ENCODE measurements at regions not wholly inside any gene's neighbourhood (a gene's known extent, or its start where the extent isn't known, plus 50 kb on each side); places are given as distances from the start of the nearest gene placed in this dataset.

- Histone ChIP-seq H3K27ac (ENCODE audit: low read depth in 1 of 2, low read length in 2 of 2) (no peak overlapping the region), H3K4me3 (replicated peaks in 1 of 3; ENCODE audit: low read depth in 2 of 3, low read length in 3 of 3) (no peak overlapping the region), H4K20me1 (ENCODE audit: insufficient read depth, low read length) (no peaks in the 10 kb centered on the region), H3K79me2 (ENCODE audit: insufficient read depth, low read length) (no peaks in the 10 kb centered on the region), H3K36me3 (replicated peaks in 1 of 2; ENCODE audit: control insufficient read depth in 1 of 2, insufficient read depth in 2 of 2, low read length in 2 of 2) (no peaks in the 10 kb centered on the region), H2AFZ (ENCODE audit: insufficient read depth, low read depth, low read length, poor library complexity, severe bottlenecking) (no peak overlapping the region), H3K4me1 (ENCODE audit: control insufficient read depth in 1 of 2, insufficient read depth in 2 of 2, low read length in 2 of 2) (no peaks in the 10 kb centered on the region), H3K4me2 (replicated peaks; ENCODE audit: extremely low read depth, low read length, poor library complexity, severe bottlenecking) (no peak overlapping the region), H3K9me3 (replicated peaks in 1 of 2; ENCODE audit: control insufficient read depth in 1 of 2, insufficient read depth in 1 of 2, low read length in 2 of 2) (no peaks in the 10 kb centered on the region), H3K27me3 (ENCODE audit: control insufficient read depth in 2 of 2, insufficient read depth in 2 of 2, low read length in 2 of 2) (no peaks in the 10 kb centered on the region), H3K9ac (ENCODE audit: insufficient read depth, low read length, poor library complexity, severe bottlenecking) (no peak overlapping the region)
- no peaks in the 10 kb centered on the region for H3K36me3 Mint-ChIP-seq
- no CpG with 5 or more reads among the region's 1 CpG for WGBS (ENCODE audit: insufficient coverage)
- no peak overlapping the region for H3K4me3 Mint-ChIP-seq
- no peaks in the 10 kb centered on the region for H3K4me1 Mint-ChIP-seq
- H3K27me3 Mint-ChIP-seq (ENCODE audit: low read depth in 3 of 3) = peaks cover 0 to 3% (median 0%) of the 10 kb centered on the region in 3 donors
- no peak overlapping the region for H3K27ac Mint-ChIP-seq
- H3K9me3 Mint-ChIP-seq = peaks cover 0 to 6% (median 5%) of the 10 kb centered on the region in 7 donors
- TF ChIP-seq CTCF (IDR thresholded peaks at IDR 0.05) = no peak
- intact Hi-C loops (cut with micrococcal nuclease) = no loop called here
- no peak for DNase-seq
Measured at GRCh38 chr15:52912172-52912571, 122.0 kb upstream of the ONECUT1 start.

GRCh38 chr15:52893338-52893737 lies 103.2 kb upstream of the ONECUT1 start:
- Histone ChIP-seq H2AFZ (ENCODE audit: insufficient read depth, low read depth, low read length, poor library complexity, severe bottlenecking) (no peak overlapping the region), H3K4me2 (replicated peaks; ENCODE audit: extremely low read depth, low read length, poor library complexity, severe bottlenecking) (no peak overlapping the region), H3K36me3 (replicated peaks in 1 of 2; ENCODE audit: control insufficient read depth in 1 of 2, insufficient read depth in 2 of 2, low read length in 2 of 2) (no peaks in the 10 kb centered on the region), H3K4me3 (replicated peaks in 1 of 3; ENCODE audit: low read depth in 2 of 3, low read length in 3 of 3) (no peak overlapping the region), H3K27ac (ENCODE audit: low read depth in 1 of 2, low read length in 2 of 2) (no peak overlapping the region), H4K20me1 (ENCODE audit: insufficient read depth, low read length) (no peaks in the 10 kb centered on the region), H3K27me3 (ENCODE audit: control insufficient read depth in 2 of 2, insufficient read depth in 2 of 2, low read length in 2 of 2) (no peaks in the 10 kb centered on the region), H3K79me2 (ENCODE audit: insufficient read depth, low read length) (no peaks in the 10 kb centered on the region), H3K9ac (ENCODE audit: insufficient read depth, low read length, poor library complexity, severe bottlenecking) (no peak overlapping the region), H3K4me1 (ENCODE audit: control insufficient read depth in 1 of 2, insufficient read depth in 2 of 2, low read length in 2 of 2) (no peaks in the 10 kb centered on the region), H3K9me3 (replicated peaks in 1 of 2; ENCODE audit: control insufficient read depth in 1 of 2, insufficient read depth in 1 of 2, low read length in 2 of 2) (no peaks in the 10 kb centered on the region)
- peaks cover 0 to 6% (median 0%) of the 10 kb centered on the region in 7 donors for H3K9me3 Mint-ChIP-seq
- no peak overlapping the region for H3K27ac Mint-ChIP-seq
- no peak overlapping the region for H3K4me3 Mint-ChIP-seq
- H3K27me3 Mint-ChIP-seq (ENCODE audit: low read depth in 3 of 3) = peaks cover 0 to 3% (median 3%) of the 10 kb centered on the region in 3 donors
- H3K36me3 Mint-ChIP-seq = no peaks in the 10 kb centered on the region
- intact Hi-C loops (cut with micrococcal nuclease) = no loop called here
- no CpG with 5 or more reads among the region's 3 CpGs for WGBS (ENCODE audit: insufficient coverage)
- DNase-seq = no peak
- TF ChIP-seq CTCF (IDR thresholded peaks at IDR 0.05) = no peak
- H3K4me1 Mint-ChIP-seq = no peaks in the 10 kb centered on the region

All from CD14-positive monocyte (primary cell).